ENCODE measurements at regions not wholly inside any gene's neighbourhood (a gene's known extent, or its start where the extent isn't known, plus 50 kb on each side); places are given as distances from the start of the nearest gene placed in this dataset.

- no peaks in the 10 kb centered on the region for H3K9me3 Mint-ChIP-seq (ENCODE audit: low read depth, unreplicated experiment)
- H3K4me1 Mint-ChIP-seq (ENCODE audit: low read depth, unreplicated experiment): no peaks in the 10 kb centered on the region
- intact Hi-C loops (cut with micrococcal nuclease; ENCODE audit: unreplicated experiment): no loop called here
- no peak overlapping the region for H3K27ac Mint-ChIP-seq (ENCODE audit: unreplicated experiment)
- H3K27me3 Mint-ChIP-seq (ENCODE audit: unreplicated experiment): no peaks in the 10 kb centered on the region
- no TSS peak for BruUV-seq (replicated peaks)
- no peaks in the 10 kb centered on the region for H3K36me3 Mint-ChIP-seq (ENCODE audit: insufficient read depth, unreplicated experiment)
- H3K4me3 Mint-ChIP-seq (ENCODE audit: low read depth, unreplicated experiment): no peak overlapping the region
- TF ChIP-seq CTCF (IDR thresholded peaks at IDR 0.05; ENCODE audit: unreplicated experiment): no peak
- CTCF ChIA-PET: interaction anchor here (0.5 to 1.3 kb wide), 3 partner anchors 9 to 888 kb away, joined by 3 to 4 read pairs (median 3); no protein-coding TSS in a partner anchor
- peak; percentile 7 for DNase-seq
These were observed 152.1 kb upstream of the SMLR1 start for GRCh38 chr6:130675072-130675471.

- Mint-ChIP-seq H3K36me3 (ENCODE audit: insufficient read depth, unreplicated experiment) (no peaks in the 10 kb centered on the region), H3K9me3 (ENCODE audit: low read depth, unreplicated experiment) (no peaks in the 10 kb centered on the region), H3K4me1 (ENCODE audit: low read depth, unreplicated experiment) (no peaks in the 10 kb centered on the region), H3K4me3 (ENCODE audit: low read depth, unreplicated experiment) (no peak overlapping the region), H3K27ac (ENCODE audit: unreplicated experiment) (peak overlapping the region; percentile 13), H3K27me3 (ENCODE audit: unreplicated experiment) (no peaks in the 10 kb centered on the region)
- no TSS peak for BruUV-seq (replicated peaks)
- intact Hi-C loops (cut with micrococcal nuclease; ENCODE audit: unreplicated experiment): no loop called here
- no peak for DNase-seq
- CTCF ChIA-PET: interaction anchor here (1.0 to 1.3 kb wide), 2 partner anchors 10 to 333 kb away, joined by 3 to 4 read pairs; no protein-coding TSS in a partner anchor
- TF ChIP-seq CTCF (IDR thresholded peaks at IDR 0.05; ENCODE audit: unreplicated experiment): no peak
These were observed 151.0 kb upstream of the SMLR1 start for GRCh38 chr6:130676077-130676772.

DNA sequence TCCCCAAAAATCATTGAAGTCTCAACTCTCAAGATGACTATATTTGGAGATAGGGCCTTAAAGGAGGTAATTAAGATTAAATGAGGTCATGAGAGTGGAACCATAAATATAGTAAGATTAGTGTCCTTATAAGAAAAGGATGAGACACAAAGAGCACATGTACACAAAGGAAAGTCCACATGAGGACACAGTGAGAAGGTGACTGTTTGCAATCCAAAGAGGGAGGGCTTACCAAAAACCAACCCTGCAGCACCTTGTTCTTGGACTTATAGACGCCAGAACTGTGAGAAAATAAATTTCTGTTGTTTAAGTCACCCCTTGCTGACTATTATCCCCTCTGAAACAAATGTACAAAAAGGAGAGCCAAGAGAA is 150.4 kb upstream of the SMLR1 start:
- Mint-ChIP-seq H3K4me3 (ENCODE audit: low read depth, unreplicated experiment) (no peak overlapping the region), H3K9me3 (ENCODE audit: low read depth, unreplicated experiment) (no peaks in the 10 kb centered on the region), H3K27me3 (ENCODE audit: unreplicated experiment) (no peaks in the 10 kb centered on the region), H3K36me3 (ENCODE audit: insufficient read depth, unreplicated experiment) (no peaks in the 10 kb centered on the region), H3K4me1 (ENCODE audit: low read depth, unreplicated experiment) (no peaks in the 10 kb centered on the region), H3K27ac (ENCODE audit: unreplicated experiment) (no peak overlapping the region)
- TF ChIP-seq CTCF (IDR thresholded peaks at IDR 0.05; ENCODE audit: unreplicated experiment): no peak
- CTCF ChIA-PET: interaction anchor here (1.0 kb wide), 1 partner anchor 334 kb away, joined by 3 read pairs; no protein-coding TSS in a partner anchor
- DNase-seq: no peak
- intact Hi-C loops (cut with micrococcal nuclease; ENCODE audit: unreplicated experiment): no loop called here
- BruUV-seq (replicated peaks): no TSS peak

- BruUV-seq (replicated peaks): no TSS peak
- Mint-ChIP-seq H3K9me3 (ENCODE audit: low read depth, unreplicated experiment) (no peaks in the 10 kb centered on the region), H3K27ac (ENCODE audit: unreplicated experiment) (no peak overlapping the region), H3K4me1 (ENCODE audit: low read depth, unreplicated experiment) (no peaks in the 10 kb centered on the region), H3K36me3 (ENCODE audit: insufficient read depth, unreplicated experiment) (no peaks in the 10 kb centered on the region), H3K27me3 (ENCODE audit: unreplicated experiment) (peaks cover under 1% of the 10 kb centered on the region), H3K4me3 (ENCODE audit: low read depth, unreplicated experiment) (no peak overlapping the region)
- intact Hi-C loops (cut with micrococcal nuclease; ENCODE audit: unreplicated experiment): no loop called here
- CTCF ChIA-PET: no interaction called here
- no peak for DNase-seq
- no peak for TF ChIP-seq CTCF (IDR thresholded peaks at IDR 0.05; ENCODE audit: unreplicated experiment)
These were observed 149.9 kb upstream of the SMLR1 start for GRCh38 chr6:130677312-130677711.

Data from Calu3 (cell line).